Caki2 (cell line): ENCODE measurements at regions not wholly inside any gene's neighbourhood (a gene's known extent, or its start where the extent isn't known, plus 50 kb on each side); places are given as distances from the start of the nearest gene placed in this dataset.

Experiments used
- DNase-seq: peaks from one replicate; pipeline ENCODE4 v3.0.0-alpha.2; 2015; ENCODE audit warnings: low read depth
- in situ Hi-C: cut with HindIII; loops from 2 replicates; pipeline ENCODE4 v1.10.0; 2016; ENCODE audit warnings: low sequenced_read_pairs, low pct_unique_long_range_greater_than_20kb, mixed read lengths

- in situ Hi-C loops: no loop called here
- DNase-seq: no peak
Observed at GRCh38 chr19:29104605-29105241, 108.2 kb downstream of the UQCRFS1 start.

- in situ Hi-C loops: no loop called here
Observed at GRCh38 chr19:29098863-29099481, 114.0 kb downstream of the UQCRFS1 start.

GRCh38 chr19:29098091-29098490 is 114.9 kb downstream of the UQCRFS1 start:
- DNase-seq: no peak
- in situ Hi-C loops: no loop called here

More at GRCh38 chr19:29098863-29099481, 114.0 kb downstream of the UQCRFS1 start:
- peak; percentile 97 for DNase-seq

GRCh38 chr19:29096896-29097295 is 116.1 kb downstream of the UQCRFS1 start:
- no peak for DNase-seq
- in situ Hi-C loops: no loop called here

- in situ Hi-C loops: no loop called here
- DNase-seq: no peak
Observed at GRCh38 chr19:29093553-29093908, 119.4 kb downstream of the UQCRFS1 start.

- DNase-seq: no peak
- in situ Hi-C loops: no loop called here
Observed at GRCh38 chr19:29092712-29093552, 120.0 kb downstream of the UQCRFS1 start.

- no peak for DNase-seq
- in situ Hi-C loops: no loop called here
Observed at GRCh38 chr19:29090783-29091526, 122.0 kb downstream of the UQCRFS1 start.

- no peak for DNase-seq
- in situ Hi-C loops: no loop called here
Observed at GRCh38 chr19:29089315-29089870, 123.6 kb downstream of the UQCRFS1 start.

- in situ Hi-C loops: no loop called here
- DNase-seq: no peak
Observed at GRCh38 chr19:29088761-29089160, 124.2 kb downstream of the UQCRFS1 start.

- in situ Hi-C loops: no loop called here
- no peak for DNase-seq
Observed at GRCh38 chr19:29086646-29087045, 126.3 kb downstream of the UQCRFS1 start.

GRCh38 chr19:29086182-29086581 is 126.8 kb downstream of the UQCRFS1 start:
- no peak for DNase-seq

GRCh38 chr19:29085630-29086029 is 127.3 kb downstream of the UQCRFS1 start:
- in situ Hi-C loops: no loop called here
- DNase-seq: no peak

More at GRCh38 chr19:29086182-29086581, 126.8 kb downstream of the UQCRFS1 start:
- in situ Hi-C loops: no loop called here

- DNase-seq: no peak
Observed at GRCh38 chr19:29085206-29085605, 127.7 kb downstream of the UQCRFS1 start.

GRCh38 chr19:29084266-29084665 is 128.7 kb downstream of the UQCRFS1 start:
- in situ Hi-C loops: no loop called here
- DNase-seq: no peak

More at GRCh38 chr19:29085206-29085605, 127.7 kb downstream of the UQCRFS1 start:
- in situ Hi-C loops: no loop called here

GRCh38 chr19:29083863-29084262 is 129.1 kb downstream of the UQCRFS1 start:
- no peak for DNase-seq
- in situ Hi-C loops: no loop called here

- DNase-seq: no peak
- in situ Hi-C loops: no loop called here
Observed at GRCh38 chr19:29079356-29080032, 133.5 kb downstream of the UQCRFS1 start.

GRCh38 chr19:29076963-29077362 is 136.0 kb downstream of the UQCRFS1 start:
- no peak for DNase-seq
- in situ Hi-C loops: no loop called here

GRCh38 chr19:29076161-29076560 is 136.8 kb downstream of the UQCRFS1 start:
- no peak for DNase-seq
- in situ Hi-C loops: no loop called here
